ACC112 (cell line): ENCODE measurements at regions not wholly inside any gene's neighbourhood (a gene's known extent, or its start where the extent isn't known, plus 50 kb on each side); places are given as distances from the start of the nearest gene placed in this dataset.
A peak's percentile ranks its signal among the peaks of the same experiment; 100 is the strongest.

Experiments used
- H2AFZ ChIP-seq: fragments of 200-600 bp; sonication (generic); one replicate; pipeline ENCODE4 v1.6.0; 2017; ENCODE audit warnings: antibody characterized with exemption, low read length; ENCODE audit not compliant: unreplicated experiment
- H3K27ac ChIP-seq: fragments of 200-600 bp; sonication (generic); 2 replicates; pipeline ENCODE4 v1.5.1; 2014; ENCODE audit warnings: low read depth, mild to moderate bottlenecking, antibody characterized with exemption, low read length, moderate library complexity
- H3K27me3 ChIP-seq: fragments of 200-600 bp; sonication (generic); 2 replicates; pipeline ENCODE4 v1.6.1; 2014; ENCODE audit warnings: mild to moderate bottlenecking, antibody characterized with exemption, low read length, moderate library complexity, mixed read lengths; ENCODE audit not compliant: insufficient read depth
- H3K36me3 ChIP-seq: fragments of 200-600 bp; sonication (generic); 2 replicates; pipeline ENCODE4 v1.6.1; 2016; ENCODE audit warnings: mild to moderate bottlenecking, antibody characterized with exemption, low read length, moderate library complexity, mixed read lengths; ENCODE audit not compliant: insufficient read depth
- H3K4me1 ChIP-seq: fragments of 200-600 bp; sonication (generic); one replicate; pipeline ENCODE4 v1.6.1; 2016; ENCODE audit warnings: low read length, mixed read lengths; ENCODE audit not compliant: insufficient read depth, unreplicated experiment, control insufficient read depth
- H3K4me3 ChIP-seq: fragments of 200-600 bp; sonication (generic); 2 replicates; pipeline ENCODE4 v1.5.1; 2014; ENCODE audit warnings: mild to moderate bottlenecking, low read depth, low read length
- H3K79me2 ChIP-seq: fragments of 200-600 bp; sonication (generic); one replicate; pipeline ENCODE4 v1.6.0; 2016; ENCODE audit warnings: low read length; ENCODE audit not compliant: control insufficient read depth, unreplicated experiment, insufficient read depth

- H2AFZ ChIP-seq, result no peak overlapping the region
- H3K4me3 ChIP-seq, result no peak overlapping the region
- no peaks in the 10 kb centered on the region for H3K36me3 ChIP-seq
- no peaks in the 10 kb centered on the region for H3K79me2 ChIP-seq
- H3K4me1 ChIP-seq, result no peaks in the 10 kb centered on the region
- H3K27ac ChIP-seq, result no peak overlapping the region
- H3K27me3 ChIP-seq, result no peaks in the 10 kb centered on the region
These were observed 1682.4 kb downstream of the MAT2B start for GRCh38 chr5:165187815-165188214.

- H3K4me1 ChIP-seq, result no peaks in the 10 kb centered on the region
- H3K79me2 ChIP-seq, result no peaks in the 10 kb centered on the region
- H2AFZ ChIP-seq, result no peak overlapping the region
- H3K36me3 ChIP-seq, result no peaks in the 10 kb centered on the region
- H3K4me3 ChIP-seq, result no peak overlapping the region
- H3K27ac ChIP-seq, result no peak overlapping the region
- H3K27me3 ChIP-seq, result no peaks in the 10 kb centered on the region
These were observed 1683.2 kb downstream of the MAT2B start for GRCh38 chr5:165188556-165189175.

GRCh38 chr5:165196961-165197360, 1691.5 kb downstream of the MAT2B start:
- H3K4me1 ChIP-seq, result peaks cover 7% of the 10 kb centered on the region
- H3K79me2 ChIP-seq, result no peaks in the 10 kb centered on the region
- no peaks in the 10 kb centered on the region for H3K36me3 ChIP-seq
- no peak overlapping the region for H3K4me3 ChIP-seq
- H3K27me3 ChIP-seq, result no peaks in the 10 kb centered on the region
- H3K27ac ChIP-seq, result no peak overlapping the region
- no peak overlapping the region for H2AFZ ChIP-seq

- peak overlapping the region; percentile 64 for H2AFZ ChIP-seq
- H3K27ac ChIP-seq, result peak overlapping the region; percentile 53
- H3K79me2 ChIP-seq, result no peaks in the 10 kb centered on the region
- peaks cover 10% of the 10 kb centered on the region for H3K4me1 ChIP-seq
- H3K27me3 ChIP-seq, result no peaks in the 10 kb centered on the region
- no peaks in the 10 kb centered on the region for H3K36me3 ChIP-seq
- H3K4me3 ChIP-seq, result peak overlapping the region; percentile 56
These were observed 1696.0 kb downstream of the MAT2B start for GRCh38 chr5:165201369-165201768.

GRCh38 chr5:165201771-165202518, 1696.5 kb downstream of the MAT2B start:
- H2AFZ ChIP-seq, result peak overlapping the region; percentile 64
- peaks cover 10% of the 10 kb centered on the region for H3K4me1 ChIP-seq
- H3K36me3 ChIP-seq, result no peaks in the 10 kb centered on the region
- H3K4me3 ChIP-seq, result peak overlapping the region; percentile 56
- no peaks in the 10 kb centered on the region for H3K79me2 ChIP-seq
- no peaks in the 10 kb centered on the region for H3K27me3 ChIP-seq
- peak overlapping the region; percentile 53 for H3K27ac ChIP-seq

GRCh38 chr5:165202519-165202910, 1697.1 kb downstream of the MAT2B start:
- H3K36me3 ChIP-seq, result no peaks in the 10 kb centered on the region
- H3K27ac ChIP-seq, result no peak overlapping the region
- no peak overlapping the region for H3K4me3 ChIP-seq

GRCh38 chr5:165209101-165209727, 1703.8 kb downstream of the MAT2B start:
- Histone ChIP-seq H3K4me3 (no peak overlapping the region), H3K27me3 (no peaks in the 10 kb centered on the region), H3K27ac (no peak overlapping the region)

More at GRCh38 chr5:165202519-165202910, 1697.1 kb downstream of the MAT2B start:
- H3K27me3 ChIP-seq, result no peaks in the 10 kb centered on the region
- H2AFZ ChIP-seq, result no peak overlapping the region
- no peaks in the 10 kb centered on the region for H3K79me2 ChIP-seq
- H3K4me1 ChIP-seq, result peaks cover 10% of the 10 kb centered on the region

GRCh38 chr5:165224366-165225045, 1719.1 kb downstream of the MAT2B start:
- no peak overlapping the region for H3K27ac ChIP-seq
- no peak overlapping the region for H3K4me3 ChIP-seq
- H3K4me1 ChIP-seq, result no peaks in the 10 kb centered on the region
- H3K27me3 ChIP-seq, result no peaks in the 10 kb centered on the region
- no peak overlapping the region for H2AFZ ChIP-seq
- H3K79me2 ChIP-seq, result no peaks in the 10 kb centered on the region
- H3K36me3 ChIP-seq, result no peaks in the 10 kb centered on the region

More at GRCh38 chr5:165209101-165209727, 1703.8 kb downstream of the MAT2B start:
- Histone ChIP-seq H3K79me2 (no peaks in the 10 kb centered on the region), H3K36me3 (no peaks in the 10 kb centered on the region), H3K4me1 (no peaks in the 10 kb centered on the region), H2AFZ (no peak overlapping the region)

GRCh38 chr5:165227515-165227914, 1722.1 kb downstream of the MAT2B start:
- no peaks in the 10 kb centered on the region for H3K27me3 ChIP-seq
- H3K4me1 ChIP-seq, result no peaks in the 10 kb centered on the region
- no peaks in the 10 kb centered on the region for H3K79me2 ChIP-seq
- no peak overlapping the region for H3K27ac ChIP-seq
- no peak overlapping the region for H3K4me3 ChIP-seq
- no peak overlapping the region for H2AFZ ChIP-seq
- H3K36me3 ChIP-seq, result no peaks in the 10 kb centered on the region

GRCh38 chr5:165228184-165228583, 1722.8 kb downstream of the MAT2B start:
- Histone ChIP-seq H3K4me3 (no peak overlapping the region), H3K4me1 (no peaks in the 10 kb centered on the region), H3K27me3 (no peaks in the 10 kb centered on the region), H3K79me2 (no peaks in the 10 kb centered on the region), H3K36me3 (no peaks in the 10 kb centered on the region), H3K27ac (no peak overlapping the region), H2AFZ (no peak overlapping the region)
